Mesendoderm (in vitro differentiated cells): ENCODE measurements at regions not wholly inside any gene's neighbourhood (a gene's known extent, or its start where the extent isn't known, plus 50 kb on each side); places are given as distances from the start of the nearest gene placed in this dataset.

Source experiments
- DNase-seq: peaks from one replicate; pipeline ENCODE4 v3.0.0; 2013
- H2AK5ac ChIP-seq: 2 replicates; pipeline ENCODE4 v1.6.1; 2013; ENCODE audit warnings: low read length, inconsistent platforms
- H2BK120ac ChIP-seq: 2 replicates; pipeline ENCODE4 v1.6.1; 2013; ENCODE audit warnings: low read depth, mild to moderate bottlenecking, low read length, moderate library complexity, mixed read lengths
- H2BK15ac ChIP-seq: replicated peaks from 2 replicates; pipeline ENCODE4 v1.6.1; 2013; ENCODE audit warnings: low read depth, mild to moderate bottlenecking, moderate library complexity
- H2BK5ac ChIP-seq: 2 replicates; pipeline ENCODE4 v1.6.1; 2013; ENCODE audit warnings: low read length, inconsistent platforms
- H3K18ac ChIP-seq: 2 replicates; pipeline ENCODE4 v1.6.1; 2013; ENCODE audit warnings: mild to moderate bottlenecking, low read length, mixed read lengths
- H3K23ac ChIP-seq: one replicate; pipeline ENCODE4 v1.6.1; 2013; ENCODE audit warnings: low read length
- H3K27ac ChIP-seq: 2 replicates; pipeline ENCODE4 v1.5.1; 2013; ENCODE audit warnings: low read depth, mild to moderate bottlenecking, inconsistent platforms, low read length, moderate library complexity
- H3K27me3 ChIP-seq: 2 replicates; pipeline ENCODE4 v1.6.1; 2013; ENCODE audit warnings: low read length, control low read depth, mild to moderate bottlenecking, inconsistent platforms; ENCODE audit not compliant: insufficient read depth, poor library complexity
- H3K36me3 ChIP-seq: 2 replicates; pipeline ENCODE4 v1.6.1; 2013; ENCODE audit warnings: low read length, inconsistent platforms; ENCODE audit not compliant: control insufficient read depth, insufficient read depth
- H3K4ac ChIP-seq: one replicate; pipeline ENCODE4 v1.6.1; 2013; ENCODE audit warnings: low read depth, mild to moderate bottlenecking, low read length, moderate library complexity
- H3K4me1 ChIP-seq: 2 replicates; pipeline ENCODE4 v1.6.1; 2013; ENCODE audit warnings: low read depth, low read length, inconsistent platforms; ENCODE audit not compliant: control insufficient read depth
- H3K4me2 ChIP-seq: 2 replicates; pipeline ENCODE4 v1.6.1; 2013; ENCODE audit warnings: low read length
- H3K4me3 ChIP-seq: 2 replicates; pipeline ENCODE4 v1.5.1; 2013; ENCODE audit warnings: mild to moderate bottlenecking, low read length
- H3K56ac ChIP-seq: one replicate; pipeline ENCODE4 v1.6.1; 2013; ENCODE audit warnings: low read length
- H3K79me1 ChIP-seq: 2 replicates; pipeline ENCODE4 v1.6.1; 2013; ENCODE audit warnings: low read length, inconsistent platforms
- H3K79me2 ChIP-seq: 2 replicates; pipeline ENCODE4 v1.6.1; 2013; ENCODE audit warnings: mild to moderate bottlenecking, low read length; ENCODE audit not compliant: control insufficient read depth, insufficient read depth
- H3K9ac ChIP-seq: 2 replicates; pipeline ENCODE4 v1.6.1; 2013; ENCODE audit warnings: low read length, inconsistent platforms
- H4K5ac ChIP-seq: one replicate; pipeline ENCODE4 v1.6.1; 2013; ENCODE audit warnings: low read length
- H4K8ac ChIP-seq: one replicate; pipeline ENCODE4 v1.6.1; 2013; ENCODE audit warnings: low read depth, mild to moderate bottlenecking, control low read depth, low read length, moderate library complexity
- WGBS: extraction: QIAGEN DNeasy Blood & Tissue Kit; methylation state at CpG from one replicate; pipeline ENCODE4 v1.1.7; 2013; ENCODE audit warnings: low lambda C conversion rate, missing lambda C conversion rate; ENCODE audit not compliant: insufficient coverage; ENCODE audit errors: extremely low coverage; 5-methylcytosine and 5-hydroxymethylcytosine counted together

GRCh38 chr5:88553986-88554385 is 285.3 kb upstream of the TMEM161B start:
- no peak overlapping the region for H2BK5ac ChIP-seq
- H3K4ac ChIP-seq = no peak overlapping the region
- H2BK15ac ChIP-seq = no peak overlapping the region
- H3K79me2 ChIP-seq = no peaks in the 10 kb centered on the region
- H3K56ac ChIP-seq = no peak overlapping the region
- no peaks in the 10 kb centered on the region for H3K79me1 ChIP-seq
- no peak overlapping the region for H2BK120ac ChIP-seq
- no peak overlapping the region for H3K4me3 ChIP-seq
- no peak for DNase-seq
- no peaks in the 10 kb centered on the region for H3K36me3 ChIP-seq
- H4K8ac ChIP-seq = no peak overlapping the region
- no peak overlapping the region for H3K23ac ChIP-seq
- H3K27me3 ChIP-seq = no peaks in the 10 kb centered on the region
- H3K27ac ChIP-seq = no peak overlapping the region
- H3K9ac ChIP-seq = no peak overlapping the region
- no peak overlapping the region for H2AK5ac ChIP-seq
- no peaks in the 10 kb centered on the region for H3K4me1 ChIP-seq
- H3K18ac ChIP-seq = no peak overlapping the region
- H4K5ac ChIP-seq = no peak overlapping the region
- no peak overlapping the region for H3K4me2 ChIP-seq

GRCh38 chr5:88553136-88553875 is 284.7 kb upstream of the TMEM161B start:
- no peaks in the 10 kb centered on the region for H3K36me3 ChIP-seq
- no peak overlapping the region for H3K56ac ChIP-seq
- H2BK15ac ChIP-seq = no peak overlapping the region
- H3K4me3 ChIP-seq = no peak overlapping the region
- no peak overlapping the region for H3K27ac ChIP-seq
- no peak overlapping the region for H3K4ac ChIP-seq
- no peak for DNase-seq
- H2AK5ac ChIP-seq = no peak overlapping the region
- no peaks in the 10 kb centered on the region for H3K4me1 ChIP-seq
- no peak overlapping the region for H3K18ac ChIP-seq
- H3K79me1 ChIP-seq = no peaks in the 10 kb centered on the region
- no peak overlapping the region for H4K8ac ChIP-seq
- no CpG with 5 or more reads among the region's 5 CpGs for WGBS
- H4K5ac ChIP-seq = no peak overlapping the region
- no peak overlapping the region for H3K4me2 ChIP-seq
- H2BK120ac ChIP-seq = no peak overlapping the region
- no peak overlapping the region for H3K9ac ChIP-seq
- no peak overlapping the region for H2BK5ac ChIP-seq
- no peaks in the 10 kb centered on the region for H3K79me2 ChIP-seq
- H3K27me3 ChIP-seq = no peaks in the 10 kb centered on the region
- no peak overlapping the region for H3K23ac ChIP-seq

GRCh38 chr5:88552426-88552825 is 283.8 kb upstream of the TMEM161B start:
- Histone ChIP-seq H3K79me1 (no peaks in the 10 kb centered on the region), H3K23ac (no peak overlapping the region), H3K79me2 (no peaks in the 10 kb centered on the region), H3K4me1 (no peaks in the 10 kb centered on the region), H2BK5ac (no peak overlapping the region), H2AK5ac (no peak overlapping the region), H3K9ac (no peak overlapping the region), H3K18ac (no peak overlapping the region), H3K4me2 (no peak overlapping the region), H3K27me3 (no peaks in the 10 kb centered on the region), H4K8ac (no peak overlapping the region), H3K27ac (no peak overlapping the region), H4K5ac (no peak overlapping the region), H2BK120ac (no peak overlapping the region), H2BK15ac (no peak overlapping the region), H3K4ac (no peak overlapping the region), H3K36me3 (no peaks in the 10 kb centered on the region), H3K4me3 (no peak overlapping the region), H3K56ac (no peak overlapping the region)
- no CpG with 5 or more reads among the region's 4 CpGs for whole genome bisulfite sequencing
- no peak for DNase-seq

GRCh38 chr5:88551724-88552345 is 283.2 kb upstream of the TMEM161B start:
- H3K9ac ChIP-seq = no peak overlapping the region
- H2BK5ac ChIP-seq = no peak overlapping the region
- H3K23ac ChIP-seq = no peak overlapping the region
- no peak overlapping the region for H3K56ac ChIP-seq
- H3K4me3 ChIP-seq = no peak overlapping the region
- H4K5ac ChIP-seq = no peak overlapping the region
- no peak overlapping the region for H3K4ac ChIP-seq
- H4K8ac ChIP-seq = no peak overlapping the region
- H3K27me3 ChIP-seq = no peaks in the 10 kb centered on the region
- no peaks in the 10 kb centered on the region for H3K79me1 ChIP-seq
- peak; percentile 33 for DNase-seq
- H3K36me3 ChIP-seq = no peaks in the 10 kb centered on the region
- H2BK15ac ChIP-seq = no peak overlapping the region
- no peaks in the 10 kb centered on the region for H3K79me2 ChIP-seq
- H2BK120ac ChIP-seq = no peak overlapping the region
- no peak overlapping the region for H2AK5ac ChIP-seq
- no peak overlapping the region for H3K4me2 ChIP-seq
- H3K27ac ChIP-seq = no peak overlapping the region
- no CpG with 5 or more reads among the region's 10 CpGs for WGBS
- H3K18ac ChIP-seq = no peak overlapping the region
- no peaks in the 10 kb centered on the region for H3K4me1 ChIP-seq

- H3K4me2 ChIP-seq = no peak overlapping the region
- no peak overlapping the region for H2BK120ac ChIP-seq
- H3K56ac ChIP-seq = no peak overlapping the region
- H4K8ac ChIP-seq = no peak overlapping the region
- no peaks in the 10 kb centered on the region for H3K79me2 ChIP-seq
- H3K27ac ChIP-seq = no peak overlapping the region
- H2BK15ac ChIP-seq = no peak overlapping the region
- H3K4me3 ChIP-seq = no peak overlapping the region
- H3K23ac ChIP-seq = no peak overlapping the region
- DNase-seq = no peak
- no peaks in the 10 kb centered on the region for H3K27me3 ChIP-seq
- no peaks in the 10 kb centered on the region for H3K4me1 ChIP-seq
- H3K18ac ChIP-seq = no peak overlapping the region
- H4K5ac ChIP-seq = no peak overlapping the region
- no peak overlapping the region for H2AK5ac ChIP-seq
- no peak overlapping the region for H3K9ac ChIP-seq
- H3K36me3 ChIP-seq = no peaks in the 10 kb centered on the region
- no peaks in the 10 kb centered on the region for H3K79me1 ChIP-seq
- no peak overlapping the region for H2BK5ac ChIP-seq
- H3K4ac ChIP-seq = no peak overlapping the region
Observed at GRCh38 chr5:88550736-88551135, 282.1 kb upstream of the TMEM161B start.
